Thyroid gland (tissue), 4 donors: ENCODE measurements at regions not wholly inside any gene's neighbourhood (a gene's known extent, or its start where the extent isn't known, plus 50 kb on each side); places are given as distances from the start of the nearest gene placed in this dataset.

ENCODE experiments used
- DNase-seq, 2 donors: peaks; one replicate each; pipeline ENCODE4 v3.0.0-alpha.2; 2019
- H3K27ac ChIP-seq, 3 donors: fragments of 200-600 bp; sonication (generic); 1 replicate in 2 of 3; 2 replicates in 1 of 3; pipeline ENCODE4 v1.5.1; 2016 to 2019; ENCODE audit warnings: mild to moderate bottlenecking in 1 of 3, moderate library complexity in 1 of 3
- H3K27me3 ChIP-seq: fragments of 200-600 bp; sonication (generic); one replicate; pipeline ENCODE4 v1.5.1; 2019
- H3K36me3 ChIP-seq, 2 donors: fragments of 200-600 bp; sonication (generic); one replicate each; pipeline ENCODE4 v1.5.1; 2016 to 2019
- H3K4me1 ChIP-seq, 2 donors: fragments of 200-600 bp; sonication (generic); one replicate each; pipeline ENCODE4 v1.5.1; 2017 to 2019
- H3K4me3 ChIP-seq, 3 donors: fragments of 200-600 bp; sonication (generic); replicated peaks in 1 of 3; 1 replicate in 2 of 3; 2 replicates in 1 of 3; pipeline ENCODE4 v1.5.1; 2016; ENCODE audit warnings: mild to moderate bottlenecking in 1 of 3
- H3K9me3 ChIP-seq: fragments of 200-600 bp; sonication (generic); one replicate; pipeline ENCODE4 v1.5.1; 2017
- CTCF ChIP-seq, 6 experiments: fragments of 200-600 bp in 3 of 6; fragments of 450-650 bp in 3 of 6; sonication (generic) in 3 of 6; IDR thresholded peaks; one replicate each; pipeline ENCODE4 v1.5.1; 2016 to 2019; ENCODE audit warnings: antibody characterized with exemption in 6 of 6, mild to moderate bottlenecking in 2 of 6, inconsistent platforms in 1 of 6, moderate library complexity in 1 of 6
- POLR2A ChIP-seq, 2 donors: fragments of 450-650 bp; IDR thresholded peaks; one replicate each; pipeline ENCODE4 v1.6.1; 2017; ENCODE audit warnings: antibody characterized with exemption in 2 of 2, mild to moderate bottlenecking in 2 of 2, moderate library complexity in 1 of 2
- WGBS, 2 donors: methylation state at CpG; one replicate each; pipeline ENCODE4 v1.1.5; 2017; 5-methylcytosine and 5-hydroxymethylcytosine counted together
- intact Hi-C: fragments of 100-400 bp; cut with DNase I; formaldehyde crosslinking; loops from one replicate; pipeline ENCODE4 v1.15.1; 2023

DNA sequence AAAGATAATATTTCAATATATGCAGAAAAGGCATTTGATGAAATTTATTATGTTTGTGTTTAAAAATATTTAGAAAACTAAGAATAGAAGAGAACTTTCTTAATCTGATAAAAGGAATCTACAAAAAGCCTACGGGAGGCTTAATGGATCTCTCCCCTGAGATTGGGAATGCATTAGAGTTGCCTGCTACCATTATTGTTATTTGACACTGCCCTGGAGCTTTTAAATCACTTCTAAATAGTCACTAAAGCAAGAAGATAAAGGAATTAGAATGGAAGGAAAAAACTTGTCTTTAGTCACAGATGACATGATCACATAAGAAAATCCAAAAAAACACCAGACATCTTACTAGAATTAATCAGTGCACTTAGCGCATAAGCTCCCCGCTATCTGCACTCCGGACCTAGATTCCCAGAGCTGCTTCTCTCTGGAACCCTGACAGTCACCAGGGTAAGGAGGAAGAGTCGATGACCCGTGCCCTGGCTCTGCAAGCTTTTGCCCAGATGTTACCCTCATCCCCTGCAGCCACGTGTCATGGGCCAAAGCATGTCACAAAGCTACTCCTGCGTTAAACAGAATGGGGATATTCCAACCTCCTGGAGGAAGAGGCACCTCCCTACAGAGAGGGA lies 97.1 kb downstream of the MINAR1 start:
- no peaks in the 10 kb centered on the region for H3K27me3 ChIP-seq
- no peak overlapping the region for H3K27ac ChIP-seq
- WGBS, 2 donors = 57 to 58% methylated on average over 8 of the region's 8 CpGs
- no peaks in the 10 kb centered on the region for H3K4me1 ChIP-seq
- TF ChIP-seq CTCF (IDR thresholded peaks at IDR 0.05) (no peak), POLR2A (IDR thresholded peaks at IDR 0.05) (no peak)
- no peaks in the 10 kb centered on the region for H3K36me3 ChIP-seq
- no peak overlapping the region for H3K4me3 ChIP-seq
- intact Hi-C loops = no loop called here
- no peaks in the 10 kb centered on the region for H3K9me3 ChIP-seq
- DNase-seq = no peak

GRCh38 chr15:79535536-79535935 lies 103.4 kb downstream of the MINAR1 start:
- DNase-seq = no peak
- Histone ChIP-seq H3K27ac (no peak overlapping the region), H3K36me3 (no peaks in the 10 kb centered on the region), H3K4me1 (no peaks in the 10 kb centered on the region), H3K9me3 (no peaks in the 10 kb centered on the region), H3K27me3 (no peaks in the 10 kb centered on the region), H3K4me3 (no peak overlapping the region)
- TF ChIP-seq CTCF (IDR thresholded peaks at IDR 0.05) = no peak
- no peak for TF ChIP-seq POLR2A (IDR thresholded peaks at IDR 0.05)
- intact Hi-C loops = no loop called here
- whole genome bisulfite sequencing, 2 donors = 82% methylated on average over 3 of the region's 3 CpGs

- Histone ChIP-seq H3K4me3 (no peak overlapping the region), H3K27me3 (no peaks in the 10 kb centered on the region), H3K9me3 (no peaks in the 10 kb centered on the region), H3K27ac (no peak overlapping the region), H3K4me1 (no peaks in the 10 kb centered on the region), H3K36me3 (no peaks in the 10 kb centered on the region)
- no peak for TF ChIP-seq POLR2A (IDR thresholded peaks at IDR 0.05)
- WGBS, 2 donors = 90 to 93% methylated on average over 5 of the region's 5 CpGs
- no peak for DNase-seq
- intact Hi-C loops = no loop called here
These were observed 106.4 kb downstream of the MINAR1 start for GRCh38 chr15:79538527-79538926.

DNA sequence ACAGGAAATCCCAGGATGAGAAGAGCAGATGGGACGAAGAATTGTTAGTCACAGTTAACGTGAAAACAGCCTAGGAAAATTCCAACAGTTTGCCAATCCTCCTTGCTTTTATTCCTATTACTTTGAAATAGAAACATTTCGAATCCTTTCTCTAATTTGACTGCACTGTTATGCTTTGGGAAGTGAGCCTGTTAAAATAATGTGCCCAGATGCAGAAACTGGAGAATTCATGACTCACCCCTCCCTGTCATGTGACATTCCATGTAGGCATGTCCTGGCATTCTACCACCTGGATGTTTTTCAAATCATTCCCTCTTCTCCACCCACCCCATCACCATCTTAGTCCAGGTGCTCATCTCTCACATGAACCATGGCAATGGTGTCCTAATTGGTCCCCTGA lies 107.3 kb downstream of the MINAR1 start:
- Histone ChIP-seq H3K9me3 (no peaks in the 10 kb centered on the region), H3K36me3 (no peaks in the 10 kb centered on the region), H3K4me1 (no peaks in the 10 kb centered on the region), H3K27me3 (no peaks in the 10 kb centered on the region), H3K27ac (no peak overlapping the region), H3K4me3 (no peak overlapping the region)
- TF ChIP-seq POLR2A (IDR thresholded peaks at IDR 0.05) (no peak), CTCF (IDR thresholded peaks at IDR 0.05) (no peak)
- no peak for DNase-seq
- intact Hi-C loops = no loop called here
- 78 to 82% methylated on average over 3 of the region's 3 CpGs for WGBS, 2 donors

DNA sequence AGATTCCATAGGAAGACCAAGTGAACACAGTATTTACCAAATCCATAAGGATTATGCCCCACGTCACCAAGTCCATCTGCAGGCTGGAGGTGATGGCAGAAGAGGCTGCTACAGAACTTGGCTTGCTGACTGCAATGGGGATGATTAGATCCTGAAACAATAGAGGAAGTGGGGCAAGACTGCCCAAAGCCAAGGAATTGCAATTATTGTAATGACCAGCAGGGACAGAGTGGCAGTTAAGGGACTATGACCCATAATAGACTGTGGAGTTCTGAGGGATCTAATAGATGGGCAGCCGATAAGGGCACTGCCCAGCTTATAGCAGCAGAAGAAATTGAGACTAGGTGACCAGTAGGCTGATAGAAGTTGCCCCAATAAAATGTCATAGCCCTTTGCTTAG lies 108.4 kb downstream of the MINAR1 start:
- 90 to 92% methylated on average over 2 of the region's 2 CpGs for WGBS, 2 donors
- intact Hi-C loops = no loop called here

More for the DNA sequence above, 108.4 kb downstream of the MINAR1 start:
- no peaks in the 10 kb centered on the region for H3K27me3 ChIP-seq
- DNase-seq = no peak
- H3K4me1 ChIP-seq = no peaks in the 10 kb centered on the region
- TF ChIP-seq POLR2A (IDR thresholded peaks at IDR 0.05) (no peak), CTCF (IDR thresholded peaks at IDR 0.05) (no peak)
- no peaks in the 10 kb centered on the region for H3K36me3 ChIP-seq
- no peaks in the 10 kb centered on the region for H3K9me3 ChIP-seq
- H3K4me3 ChIP-seq = no peak overlapping the region
- H3K27ac ChIP-seq = no peak overlapping the region
